ENCODE measurements at regions not wholly inside any gene's neighbourhood (a gene's known extent, or its start where the extent isn't known, plus 50 kb on each side); places are given as distances from the start of the nearest gene placed in this dataset.

GRCh38 chr21:21801921-21802320 lies 803.7 kb downstream of the NCAM2 start:
- no peak for DNase-seq (ENCODE audit: low read depth, low spot score)
- no TSS peak for BruUV-seq (replicated peaks)
- no peak for ATAC-seq
- ChIA-PET CTCF (no interaction called here), SMC1A (ENCODE audit: uncharacterized antibody, unreplicated experiment) (no interaction called here), RAD21 (ENCODE audit: unreplicated experiment) (no interaction called here), POLR2A (no interaction called here)
- Histone ChIP-seq H3K79me2 (ENCODE audit: control insufficient read depth, insufficient read depth, low read length) (no peaks in the 10 kb centered on the region), H3K27me3 (replicated peaks in 1 of 2; ENCODE audit: control insufficient read depth in 2 of 2, insufficient read depth in 2 of 2, low read length in 1 of 2) (no peaks in the 10 kb centered on the region), H3K4me1 (ENCODE audit: control insufficient read depth, insufficient read depth, low read length) (no peaks in the 10 kb centered on the region), H3K4me3 (no peak overlapping the region), H3K9me3 (replicated peaks; ENCODE audit: control insufficient read depth, insufficient read depth, low read length) (no peaks in the 10 kb centered on the region), H3K4me2 (ENCODE audit: control insufficient read depth, insufficient read depth) (no peak overlapping the region), H3K36me3 (ENCODE audit: control insufficient read depth in 2 of 2, insufficient read depth in 2 of 2, low read length in 1 of 2) (no peaks in the 10 kb centered on the region), H2AFZ (ENCODE audit: control insufficient read depth, low read depth, low read length) (no peak overlapping the region), H4K20me1 (ENCODE audit: control insufficient read depth, insufficient read depth) (no peaks in the 10 kb centered on the region), H3K27ac (ENCODE audit: control insufficient read depth, insufficient read depth) (no peak overlapping the region), H3K9ac (ENCODE audit: control insufficient read depth, insufficient read depth, low read length) (no peak overlapping the region)
- FAIRE-seq = no peak
- no peak for TF ChIP-seq ATF3 (IDR thresholded peaks at IDR 0.05; ENCODE audit: borderline replicate concordance, extremely low read depth, low read depth, low read length)
- TF ChIP-seq MTA3 (IDR thresholded peaks at IDR 0.05; ENCODE audit: borderline replicate concordance, low read length) = no peak
- in situ Hi-C loops (cut with MboI) (no loop called here), intact Hi-C loops (cut with micrococcal nuclease; ENCODE audit: unreplicated experiment) (no loop called here)
- WGBS (ENCODE audit: insufficient coverage, insufficient replicate concordance, low lambda C conversion rate, missing lambda C conversion rate) = 0% methylated on average over 2 of the region's 2 CpGs

GRCh38 chr21:21806711-21807597 lies 808.7 kb downstream of the NCAM2 start:
- Histone ChIP-seq H3K79me2 (ENCODE audit: control insufficient read depth, insufficient read depth, low read length) (no peaks in the 10 kb centered on the region), H3K4me1 (ENCODE audit: control insufficient read depth, insufficient read depth, low read length) (no peaks in the 10 kb centered on the region), H2AFZ (ENCODE audit: control insufficient read depth, low read depth, low read length) (no peak overlapping the region), H3K9me3 (replicated peaks; ENCODE audit: control insufficient read depth, insufficient read depth, low read length) (no peaks in the 10 kb centered on the region), H3K4me3 (no peak overlapping the region), H4K20me1 (ENCODE audit: control insufficient read depth, insufficient read depth) (no peaks in the 10 kb centered on the region), H3K36me3 (ENCODE audit: control insufficient read depth in 2 of 2, insufficient read depth in 2 of 2, low read length in 1 of 2) (no peaks in the 10 kb centered on the region), H3K4me2 (ENCODE audit: control insufficient read depth, insufficient read depth) (no peak overlapping the region), H3K27me3 (replicated peaks in 1 of 2; ENCODE audit: control insufficient read depth in 2 of 2, insufficient read depth in 2 of 2, low read length in 1 of 2) (no peaks in the 10 kb centered on the region), H3K27ac (ENCODE audit: control insufficient read depth, insufficient read depth) (no peak overlapping the region), H3K9ac (ENCODE audit: control insufficient read depth, insufficient read depth, low read length) (no peak overlapping the region)
- BruUV-seq (replicated peaks) = no TSS peak
- DNase-seq (ENCODE audit: low read depth, low spot score) (no peak), ATAC-seq (no peak), FAIRE-seq (no peak)
- SMC1A ChIA-PET (ENCODE audit: uncharacterized antibody, unreplicated experiment) = interaction anchor here (0.6 kb wide), 1 partner anchor 1253 kb away, joined by 3 read pairs; no protein-coding TSS in a partner anchor
- WGBS (ENCODE audit: insufficient coverage, insufficient replicate concordance, low lambda C conversion rate, missing lambda C conversion rate) = 3% methylated on average over 7 of the region's 7 CpGs
- POLR2A ChIA-PET = no interaction called here
- RAD21 ChIA-PET (ENCODE audit: unreplicated experiment) = no interaction called here
- CTCF ChIA-PET = no interaction called here
- intact Hi-C loops (cut with micrococcal nuclease; ENCODE audit: unreplicated experiment) = no loop called here
- in situ Hi-C loops (cut with MboI) = no loop called here
- TF ChIP-seq NR2C1 (IDR thresholded peaks at IDR 0.05) (no peak), ATF2 (IDR thresholded peaks at IDR 0.05; ENCODE audit: low read length) (no peak), SMARCA5 (IDR thresholded peaks at IDR 0.05) (no peak), GATAD2B (conservative IDR thresholded peaks at IDR 0.05; ENCODE audit: low read depth) (no peak), ZNF274 (IDR thresholded peaks at IDR 0.05; ENCODE audit: insufficient read depth, insufficient read length) (no peak), STAT1 (conservative IDR thresholded peaks at IDR 0.05) (no peak), YY1 (IDR thresholded peaks at IDR 0.05; ENCODE audit: low read depth, low read length) (no peak), MAX (IDR thresholded peaks at IDR 0.05; ENCODE audit: low read depth, low read length) (no peak), BRCA1 (IDR thresholded peaks at IDR 0.05; ENCODE audit: low read depth, low read length) (no peak), PAX8 (IDR thresholded peaks at IDR 0.05) (no peak)
